ENCODE measurements at regions not wholly inside any gene's neighbourhood (a gene's known extent, or its start where the extent isn't known, plus 50 kb on each side); places are given as distances from the start of the nearest gene placed in this dataset.

DNA sequence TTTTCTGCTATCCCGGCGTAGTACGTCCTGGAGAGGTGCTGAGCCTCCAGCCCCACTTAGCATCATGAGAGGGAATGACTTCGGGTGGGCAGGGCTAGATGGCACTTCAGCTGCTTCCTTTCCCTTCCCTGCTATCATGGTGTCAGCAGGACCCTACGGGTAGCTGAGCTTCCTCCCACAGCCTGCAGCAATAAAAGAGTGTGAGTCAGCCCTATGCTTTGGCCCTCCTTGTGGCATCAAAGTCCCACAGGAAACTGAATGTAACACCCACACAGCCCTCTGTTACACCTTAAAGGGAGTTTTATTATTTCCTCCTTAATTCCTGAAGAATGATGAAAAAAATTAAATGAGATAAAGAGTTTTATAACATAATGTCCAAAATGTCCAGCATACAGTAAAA, 458.1 kb downstream of the RPS24 start:
- DNase-seq (peak; percentile 95), ATAC-seq (peak; percentile 92)
- Histone ChIP-seq H3K4me1 (ENCODE audit: insufficient read depth, low read length) (peaks cover 11% of the 10 kb centered on the region; the same call in 1 of the 2 replicates), H3F3A (ENCODE audit: low read length, unreplicated experiment) (peaks cover 7% of the 10 kb centered on the region), H3K79me2 (ENCODE audit: low read length) (no peaks in the 10 kb centered on the region), H3K27ac (ENCODE audit: low read length) (peak overlapping the region; percentile 2; the same call in 1 of the 2 replicates), H3K4me3 (ENCODE audit: low read length) (no peak overlapping the region), H3K9me3 (ENCODE audit: low read length) (peaks cover 29% of the 10 kb centered on the region), H3K4me2 (ENCODE audit: low read length) (no peak overlapping the region), H4K20me1 (ENCODE audit: low read length) (no peaks in the 10 kb centered on the region), H3K27me3 (ENCODE audit: low read length) (peaks cover 7% of the 10 kb centered on the region), H3K9me2 (replicated peaks; ENCODE audit: low read length) (no peaks in the 10 kb centered on the region), H3K36me3 (ENCODE audit: low read depth, low read length) (no peaks in the 10 kb centered on the region), H2AFZ (ENCODE audit: low read length) (no peak overlapping the region), H3K9ac (ENCODE audit: low read length) (no peak overlapping the region)
- POLR2A ChIA-PET (ENCODE audit: unreplicated experiment), result interaction anchor here (0.6 kb wide), 1 partner anchor 114 kb away, joined by 3 read pairs; no protein-coding TSS in a partner anchor
- CTCF ChIA-PET, result no interaction called here
- no TSS peak for BruUV-seq (replicated peaks)
- no peak for TF ChIP-seq EZH2phosphoT487 (IDR thresholded peaks at IDR 0.05; ENCODE audit: borderline replicate concordance, low read length)
- TF ChIP-seq, protein P1, sequence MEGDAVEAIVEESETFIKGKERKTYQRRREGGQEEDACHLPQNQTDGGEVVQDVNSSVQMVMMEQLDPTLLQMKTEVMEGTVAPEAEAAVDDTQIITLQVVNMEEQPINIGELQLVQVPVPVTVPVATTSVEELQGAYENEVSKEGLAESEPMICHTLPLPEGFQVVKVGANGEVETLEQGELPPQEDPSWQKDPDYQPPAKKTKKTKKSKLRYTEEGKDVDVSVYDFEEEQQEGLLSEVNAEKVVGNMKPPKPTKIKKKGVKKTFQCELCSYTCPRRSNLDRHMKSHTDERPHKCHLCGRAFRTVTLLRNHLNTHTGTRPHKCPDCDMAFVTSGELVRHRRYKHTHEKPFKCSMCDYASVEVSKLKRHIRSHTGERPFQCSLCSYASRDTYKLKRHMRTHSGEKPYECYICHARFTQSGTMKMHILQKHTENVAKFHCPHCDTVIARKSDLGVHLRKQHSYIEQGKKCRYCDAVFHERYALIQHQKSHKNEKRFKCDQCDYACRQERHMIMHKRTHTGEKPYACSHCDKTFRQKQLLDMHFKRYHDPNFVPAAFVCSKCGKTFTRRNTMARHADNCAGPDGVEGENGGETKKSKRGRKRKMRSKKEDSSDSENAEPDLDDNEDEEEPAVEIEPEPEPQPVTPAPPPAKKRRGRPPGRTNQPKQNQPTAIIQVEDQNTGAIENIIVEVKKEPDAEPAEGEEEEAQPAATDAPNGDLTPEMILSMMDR (conservative IDR thresholded peaks at IDR 0.05; ENCODE audit: low read depth, low read length), result no peak
- TF ChIP-seq EZH2 (IDR thresholded peaks at IDR 0.05; ENCODE audit: low read length, unreplicated experiment), result no peak
- intact Hi-C loops (cut with micrococcal nuclease), result no loop called here

DNA sequence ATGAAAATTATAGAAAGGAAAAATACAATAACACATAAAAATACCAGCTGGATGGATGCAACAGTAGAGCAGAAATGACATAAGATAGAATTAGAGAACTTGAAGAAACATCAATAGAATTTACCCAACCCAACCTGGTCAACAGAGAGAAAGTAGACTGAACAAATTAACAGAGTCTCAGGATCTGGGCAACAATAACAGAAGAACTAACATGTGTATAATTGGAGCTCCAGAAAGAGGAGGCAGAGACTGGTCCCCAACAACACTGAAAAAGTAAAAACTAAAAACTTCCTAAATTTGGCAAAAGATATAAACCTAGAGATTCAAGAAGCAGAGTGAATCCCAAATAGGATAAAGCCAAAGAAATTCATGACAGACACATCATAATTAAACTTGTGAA, 458.8 kb downstream of the RPS24 start:
- H3F3A ChIP-seq (ENCODE audit: low read length, unreplicated experiment), result peaks cover 7% of the 10 kb centered on the region
- no peak overlapping the region for H3K4me2 ChIP-seq (ENCODE audit: low read length)
- H3K9ac ChIP-seq (ENCODE audit: low read length), result no peak overlapping the region
- ChIA-PET CTCF (interaction anchor here (0.6 kb wide), 1 partner anchor 189 kb away, joined by 3 read pairs; no protein-coding TSS in a partner anchor), POLR2A (ENCODE audit: unreplicated experiment) (no interaction called here)
- H3K4me1 ChIP-seq (ENCODE audit: insufficient read depth, low read length), result peaks cover 11% of the 10 kb centered on the region; the same call in 1 of the 2 replicates
- no peak overlapping the region for H3K4me3 ChIP-seq (ENCODE audit: low read length)
- H3K9me3 ChIP-seq (ENCODE audit: low read length), result peaks cover 29% of the 10 kb centered on the region
- H3K27me3 ChIP-seq (ENCODE audit: low read length), result peaks cover 8% of the 10 kb centered on the region
- peak overlapping the region; percentile 2; the same call in 1 of the 2 replicates for H3K27ac ChIP-seq (ENCODE audit: low read length)
- no peak for TF ChIP-seq EZH2 (IDR thresholded peaks at IDR 0.05; ENCODE audit: low read length, unreplicated experiment)
- intact Hi-C loops (cut with micrococcal nuclease), result no loop called here
- ATAC-seq (no peak), DNase-seq (no peak)
- no peaks in the 10 kb centered on the region for H3K79me2 ChIP-seq (ENCODE audit: low read length)
- no peaks in the 10 kb centered on the region for H4K20me1 ChIP-seq (ENCODE audit: low read length)
- BruUV-seq (replicated peaks), result no TSS peak
- H2AFZ ChIP-seq (ENCODE audit: low read length), result no peak overlapping the region
- H3K36me3 ChIP-seq (ENCODE audit: low read depth, low read length), result no peaks in the 10 kb centered on the region
- H3K9me2 ChIP-seq (replicated peaks; ENCODE audit: low read length), result no peaks in the 10 kb centered on the region

DNA sequence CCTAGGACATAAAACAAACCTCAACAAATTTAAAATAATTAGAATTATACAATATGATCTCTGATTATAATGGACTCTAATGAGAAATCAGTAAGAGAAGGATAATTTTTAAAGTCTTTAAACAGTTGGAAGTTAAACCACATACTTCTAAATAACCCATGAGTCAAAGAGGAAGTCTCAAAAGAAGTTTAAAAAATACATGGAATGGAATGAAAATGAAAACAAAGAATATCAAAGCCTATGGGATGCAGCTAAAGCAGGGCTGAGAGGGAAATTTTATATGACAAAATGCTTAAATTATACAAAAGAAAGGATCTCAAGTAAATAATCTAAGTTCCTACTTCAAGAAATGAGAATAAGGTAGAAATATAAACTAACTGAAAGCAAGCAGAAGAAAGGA, 460.5 kb downstream of the RPS24 start:
- intact Hi-C loops (cut with micrococcal nuclease), result no loop called here
- H3K27ac ChIP-seq (ENCODE audit: low read length), result no peak overlapping the region
- no peaks in the 10 kb centered on the region for H3K79me2 ChIP-seq (ENCODE audit: low read length)
- H3K9me3 ChIP-seq (ENCODE audit: low read length), result peaks cover 22% of the 10 kb centered on the region
- TF ChIP-seq EZH2phosphoT487 (IDR thresholded peaks at IDR 0.05; ENCODE audit: borderline replicate concordance, low read length) (no peak), EZH2 (IDR thresholded peaks at IDR 0.05; ENCODE audit: low read length, unreplicated experiment) (no peak)
- TF ChIP-seq, protein P1 (conservative IDR thresholded peaks at IDR 0.05; ENCODE audit: low read depth, low read length), result no peak
- no peak overlapping the region for H3K4me2 ChIP-seq (ENCODE audit: low read length)
- no peak for DNase-seq
- POLR2A ChIA-PET (ENCODE audit: unreplicated experiment), result no interaction called here
- peaks cover 7% of the 10 kb centered on the region for H3F3A ChIP-seq (ENCODE audit: low read length, unreplicated experiment)
- no peak overlapping the region for H2AFZ ChIP-seq (ENCODE audit: low read length)
- no peak overlapping the region for H3K4me3 ChIP-seq (ENCODE audit: low read length)
- peaks cover 8% of the 10 kb centered on the region for H3K27me3 ChIP-seq (ENCODE audit: low read length)
- CTCF ChIA-PET, result no interaction called here
- no peak overlapping the region for H3K9ac ChIP-seq (ENCODE audit: low read length)
- no TSS peak for BruUV-seq (replicated peaks)
- no peak for ATAC-seq
- no peaks in the 10 kb centered on the region for H3K36me3 ChIP-seq (ENCODE audit: low read depth, low read length)
- H4K20me1 ChIP-seq (ENCODE audit: low read length), result no peaks in the 10 kb centered on the region
- H3K4me1 ChIP-seq (ENCODE audit: insufficient read depth, low read length), result peaks cover 11% of the 10 kb centered on the region; the same call in 1 of the 2 replicates
- no peaks in the 10 kb centered on the region for H3K9me2 ChIP-seq (replicated peaks; ENCODE audit: low read length)

Data from PC-3 (cell line).